ENCODE measurements at regions not wholly inside any gene's neighbourhood (a gene's known extent, or its start where the extent isn't known, plus 50 kb on each side); places are given as distances from the start of the nearest gene placed in this dataset.

GRCh38 chr2:134169788-134170187, 84.1 kb upstream of the MGAT5 start:
- DNase-seq (ENCODE audit: low read depth in 2 of 2): no peak

- DNase-seq (ENCODE audit: low read depth in 2 of 2): no peak
These were observed 83.6 kb upstream of the MGAT5 start for GRCh38 chr2:134170294-134170693.

- DNase-seq (ENCODE audit: low read depth in 2 of 2): no peak
These were observed 83.2 kb upstream of the MGAT5 start for GRCh38 chr2:134170700-134171099.

- DNase-seq (ENCODE audit: low read depth in 2 of 2): no peak
These were observed 80.4 kb upstream of the MGAT5 start for GRCh38 chr2:134173338-134174016.

- no peak for DNase-seq (ENCODE audit: low read depth in 2 of 2)
These were observed 79.2 kb upstream of the MGAT5 start for GRCh38 chr2:134174711-134175110.

- DNase-seq (ENCODE audit: low read depth in 2 of 2): no peak
These were observed 78.0 kb upstream of the MGAT5 start for GRCh38 chr2:134175834-134176233.

- no peak for DNase-seq (ENCODE audit: low read depth in 2 of 2)
These were observed 76.4 kb upstream of the MGAT5 start for GRCh38 chr2:134177351-134177931.

GRCh38 chr2:134178138-134178877, 75.6 kb upstream of the MGAT5 start:
- no peak for DNase-seq (ENCODE audit: low read depth in 2 of 2)

- no peak for DNase-seq (ENCODE audit: low read depth in 2 of 2)
These were observed 72.7 kb upstream of the MGAT5 start for GRCh38 chr2:134181219-134181618.

GRCh38 chr2:134183679-134184078, 70.2 kb upstream of the MGAT5 start:
- no peak for DNase-seq (ENCODE audit: low read depth in 2 of 2)

- DNase-seq (ENCODE audit: low read depth in 2 of 2): no peak
These were observed 68.2 kb upstream of the MGAT5 start for GRCh38 chr2:134185639-134186038.

GRCh38 chr2:134189009-134189720, 64.7 kb upstream of the MGAT5 start:
- no peak for DNase-seq (ENCODE audit: low read depth in 2 of 2)

GRCh38 chr2:134190062-134190806, 63.6 kb upstream of the MGAT5 start:
- no peak for DNase-seq (ENCODE audit: low read depth in 2 of 2)

GRCh38 chr2:134190807-134191203, 63.1 kb upstream of the MGAT5 start:
- DNase-seq (ENCODE audit: low read depth in 2 of 2): no peak

GRCh38 chr2:134191835-134192234, 62.0 kb upstream of the MGAT5 start:
- DNase-seq (ENCODE audit: low read depth in 2 of 2): no peak

GRCh38 chr2:134193006-134193405, 60.9 kb upstream of the MGAT5 start:
- peak; percentile 33 to 39 for DNase-seq (ENCODE audit: low read depth in 2 of 2)

- no peak for DNase-seq (ENCODE audit: low read depth in 2 of 2)
These were observed 59.4 kb upstream of the MGAT5 start for GRCh38 chr2:134194519-134194918.

GRCh38 chr2:134195341-134195740, 58.5 kb upstream of the MGAT5 start:
- no peak for DNase-seq (ENCODE audit: low read depth in 2 of 2)

- no peak for DNase-seq (ENCODE audit: low read depth in 2 of 2)
These were observed 56.4 kb upstream of the MGAT5 start for GRCh38 chr2:134197445-134197844.

- DNase-seq (ENCODE audit: low read depth in 2 of 2): no peak
These were observed 55.8 kb upstream of the MGAT5 start for GRCh38 chr2:134198006-134198634.

GRCh38 chr2:134199123-134199522, 54.7 kb upstream of the MGAT5 start:
- DNase-seq (ENCODE audit: low read depth in 2 of 2): no peak

Data from fibroblast of skin of left biceps (primary cell).